Upper lobe of left lung (tissue), 4 donors: ENCODE measurements at regions not wholly inside any gene's neighbourhood (a gene's known extent, or its start where the extent isn't known, plus 50 kb on each side); places are given as distances from the start of the nearest gene placed in this dataset.

ENCODE experiments used
- POLR2A ChIP-seq, 4 donors: fragments of 450-650 bp; IDR thresholded peaks; one replicate each; pipeline ENCODE4 v1.5.1; 2016 to 2017; ENCODE audit warnings: antibody characterized with exemption in 4 of 4, mild to moderate bottlenecking in 2 of 4
- POLR2AphosphoS5 ChIP-seq, 2 donors: sonication (generic); formaldehyde crosslinking; IDR thresholded peaks; one replicate each; pipeline ENCODE4 v1.5.1; 2017; ENCODE audit warnings: antibody characterized with exemption in 2 of 2
- TF ChIP-seq, protein P1 (sequence below), 6 experiments: fragments of 450-650 bp in 4 of 6; fragments of 200-600 bp in 2 of 6; sonication (generic) in 2 of 6; IDR thresholded peaks; one replicate each; pipeline ENCODE4 v1.5.1; 2016 to 2019; ENCODE audit warnings: antibody characterized with exemption in 6 of 6

DNA sequence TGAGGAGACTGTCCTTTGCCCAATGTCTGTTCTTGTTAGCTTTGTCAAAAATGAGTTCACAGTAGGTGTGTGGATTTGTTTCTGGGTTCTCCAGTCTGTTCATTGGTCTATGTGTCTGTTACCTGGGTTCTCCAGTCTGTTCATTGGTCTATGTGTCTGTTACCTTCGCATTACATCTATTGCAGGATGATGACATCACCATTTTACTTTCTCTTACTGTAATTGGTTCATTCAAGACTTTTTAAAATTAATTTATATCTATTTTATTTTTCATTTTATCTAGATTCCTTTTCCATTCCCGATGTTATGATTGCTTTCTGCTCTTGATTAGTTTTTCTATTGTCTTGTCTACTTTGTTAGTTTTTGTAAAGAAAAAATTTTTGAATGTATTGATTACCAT is 615.5 kb downstream of the SOX5 start:
- TF ChIP-seq, protein P1, sequence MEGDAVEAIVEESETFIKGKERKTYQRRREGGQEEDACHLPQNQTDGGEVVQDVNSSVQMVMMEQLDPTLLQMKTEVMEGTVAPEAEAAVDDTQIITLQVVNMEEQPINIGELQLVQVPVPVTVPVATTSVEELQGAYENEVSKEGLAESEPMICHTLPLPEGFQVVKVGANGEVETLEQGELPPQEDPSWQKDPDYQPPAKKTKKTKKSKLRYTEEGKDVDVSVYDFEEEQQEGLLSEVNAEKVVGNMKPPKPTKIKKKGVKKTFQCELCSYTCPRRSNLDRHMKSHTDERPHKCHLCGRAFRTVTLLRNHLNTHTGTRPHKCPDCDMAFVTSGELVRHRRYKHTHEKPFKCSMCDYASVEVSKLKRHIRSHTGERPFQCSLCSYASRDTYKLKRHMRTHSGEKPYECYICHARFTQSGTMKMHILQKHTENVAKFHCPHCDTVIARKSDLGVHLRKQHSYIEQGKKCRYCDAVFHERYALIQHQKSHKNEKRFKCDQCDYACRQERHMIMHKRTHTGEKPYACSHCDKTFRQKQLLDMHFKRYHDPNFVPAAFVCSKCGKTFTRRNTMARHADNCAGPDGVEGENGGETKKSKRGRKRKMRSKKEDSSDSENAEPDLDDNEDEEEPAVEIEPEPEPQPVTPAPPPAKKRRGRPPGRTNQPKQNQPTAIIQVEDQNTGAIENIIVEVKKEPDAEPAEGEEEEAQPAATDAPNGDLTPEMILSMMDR (IDR thresholded peaks at IDR 0.05), result no peak
- TF ChIP-seq POLR2A (IDR thresholded peaks at IDR 0.05), result no peak
- TF ChIP-seq POLR2AphosphoS5 (IDR thresholded peaks at IDR 0.05), result no peak
